ENCODE measurements at regions not wholly inside any gene's neighbourhood (a gene's known extent, or its start where the extent isn't known, plus 50 kb on each side); places are given as distances from the start of the nearest gene placed in this dataset.

- TF ChIP-seq EZH2 (IDR thresholded peaks at IDR 0.05; ENCODE audit: low read depth): no peak
- no peak for TF ChIP-seq CTCF (conservative IDR thresholded peaks at IDR 0.05)
Measured at GRCh38 chr12:93151079-93151762, 222.1 kb upstream of the EEA1 start.
